ENCODE measurements at regions not wholly inside any gene's neighbourhood (a gene's known extent, or its start where the extent isn't known, plus 50 kb on each side); places are given as distances from the start of the nearest gene placed in this dataset.

GRCh38 chr1:81594206-81594605 is 206.5 kb upstream of the ADGRL2 start:
- TF ChIP-seq CTCF (IDR thresholded peaks at IDR 0.05 in 4 of 5, conservative IDR thresholded peaks at IDR 0.05 in 1 of 5): no peak
- no peak for TF ChIP-seq POLR2A (IDR thresholded peaks at IDR 0.05)
